Fibroblast of skin of left quadriceps (primary cell): ENCODE measurements at regions not wholly inside any gene's neighbourhood (a gene's known extent, or its start where the extent isn't known, plus 50 kb on each side); places are given as distances from the start of the nearest gene placed in this dataset.

Experiments used
- DNase-seq, 2 experiments: peaks; one replicate each; pipeline ENCODE4 v3.0.0-alpha.2; 2013; ENCODE audit warnings: low read depth in 2 of 2

- no peak for DNase-seq
Measured at GRCh38 chr4:174586651-174587050, 64.4 kb upstream of the HPGD start.

GRCh38 chr4:174583056-174583455, 60.8 kb upstream of the HPGD start:
- no peak for DNase-seq

GRCh38 chr4:174582463-174582862, 60.2 kb upstream of the HPGD start:
- DNase-seq: no peak

- no peak for DNase-seq
Measured at GRCh38 chr4:174581901-174582300, 59.6 kb upstream of the HPGD start.

GRCh38 chr4:174580597-174580996, 58.3 kb upstream of the HPGD start:
- DNase-seq: no peak

- no peak for DNase-seq
Measured at GRCh38 chr4:174579421-174579820, 57.1 kb upstream of the HPGD start.

- peak; percentile 16 to 27 for DNase-seq
Measured at GRCh38 chr4:174578366-174578765, 56.1 kb upstream of the HPGD start.

GRCh38 chr4:174575436-174575835, 53.1 kb upstream of the HPGD start:
- no peak for DNase-seq
